ENCODE measurements at regions not wholly inside any gene's neighbourhood (a gene's known extent, or its start where the extent isn't known, plus 50 kb on each side); places are given as distances from the start of the nearest gene placed in this dataset.
"Not testable (repeated sequence)": the region's sequence is repeated elsewhere in the genome, so short reads cannot be mapped to it uniquely, and the experiment has no call there.

DNA sequence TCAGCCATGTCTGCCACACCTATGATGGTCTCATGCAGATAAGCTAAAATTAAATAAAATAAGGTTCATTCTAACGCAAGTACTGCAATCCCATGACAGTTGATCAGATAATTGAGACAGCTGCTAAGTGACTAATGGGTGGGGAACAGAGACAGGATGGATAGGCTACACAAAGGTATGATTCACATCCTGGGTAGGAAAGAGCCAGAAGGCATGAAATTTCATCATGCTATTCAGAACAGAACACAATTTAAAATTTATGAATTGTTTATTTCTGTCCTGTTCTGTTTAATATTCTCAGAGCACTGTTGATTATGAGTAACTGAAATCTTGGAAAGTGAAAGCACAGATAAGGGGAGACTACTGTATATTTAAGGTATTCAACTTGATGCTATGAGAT is 381.8 kb upstream of the SORCS1 start:
- DNase-seq, result peak; percentile 70

DNA sequence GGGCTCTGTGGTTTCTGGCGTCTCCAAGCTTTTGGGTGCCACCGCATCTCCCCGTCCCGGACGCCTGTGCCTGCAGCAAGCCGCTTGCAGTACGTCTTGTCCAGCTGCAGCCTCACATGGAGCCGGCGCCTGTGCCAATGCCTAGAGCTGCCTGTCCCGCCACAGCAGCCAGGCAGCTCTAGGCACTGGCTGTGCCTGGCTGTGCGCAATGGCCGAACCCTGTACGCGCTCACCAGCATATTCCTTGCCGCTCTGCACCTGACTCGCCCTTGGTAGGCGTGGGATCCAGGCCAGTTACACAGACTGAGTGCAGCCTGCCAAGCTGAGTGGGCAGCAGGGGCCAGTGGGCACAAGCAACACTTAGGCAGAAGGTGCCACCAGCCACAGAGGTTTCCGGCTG is 381.2 kb upstream of the SORCS1 start:
- no peak for DNase-seq

DNA sequence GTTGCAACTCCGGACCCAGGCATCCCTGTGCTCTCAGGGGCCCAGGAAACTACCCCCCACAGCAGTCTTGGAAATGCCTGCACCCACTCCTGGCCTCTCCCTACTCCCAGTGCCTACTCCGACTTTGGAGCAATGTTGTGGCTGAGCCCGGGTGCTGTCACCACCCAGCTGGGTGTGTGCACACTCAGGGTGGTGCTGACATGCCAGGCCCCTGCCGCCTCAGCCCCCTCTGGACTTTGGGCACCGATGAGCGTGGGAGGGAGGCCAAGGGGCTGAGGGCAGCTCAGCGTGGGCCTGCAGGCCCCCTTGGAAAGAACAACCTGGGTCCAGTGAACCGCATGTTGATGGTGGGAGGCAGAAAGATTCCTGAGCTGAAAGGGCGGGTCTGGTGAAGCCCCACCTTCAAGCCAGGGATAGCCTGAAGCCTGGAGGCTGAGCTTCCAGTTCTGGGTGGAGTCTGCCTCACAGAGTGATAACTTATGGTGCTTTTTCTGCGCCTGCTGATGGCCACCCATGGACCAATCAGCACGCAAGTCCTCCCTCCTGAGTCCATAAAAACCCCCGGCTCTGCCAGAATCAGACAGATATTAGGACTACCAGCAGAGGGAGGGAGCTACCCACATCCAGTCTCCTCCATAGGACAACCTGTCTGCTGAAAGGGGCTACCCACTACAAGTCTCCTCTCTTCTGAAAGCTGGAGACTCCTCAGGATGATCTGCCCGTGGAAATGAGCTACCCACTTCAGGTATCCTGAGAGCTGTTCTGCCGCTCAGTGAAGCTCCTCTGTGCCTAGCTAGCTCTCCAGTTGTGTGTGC is 380.4 kb upstream of the SORCS1 start:
- no peak for DNase-seq

DNA sequence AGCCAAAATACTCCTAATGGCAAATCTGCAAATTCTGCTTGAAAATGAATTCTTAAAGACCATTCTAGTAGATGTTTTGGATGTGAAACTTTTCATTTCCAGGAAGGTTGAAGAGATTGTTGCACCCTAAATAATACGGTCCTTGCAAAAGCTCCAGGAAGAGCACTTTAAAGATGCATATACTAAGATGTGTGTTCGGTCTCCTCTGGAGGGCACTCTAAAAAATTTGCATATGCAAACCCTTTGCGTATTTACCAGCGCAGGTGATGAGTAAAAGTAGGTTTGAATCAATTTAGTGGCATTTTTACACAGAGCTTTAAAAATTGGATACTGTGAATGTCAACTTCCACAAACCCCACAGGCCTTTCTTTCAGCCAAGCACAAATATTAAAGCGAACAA is 378.1 kb upstream of the SORCS1 start:
- DNase-seq, result no peak

DNA sequence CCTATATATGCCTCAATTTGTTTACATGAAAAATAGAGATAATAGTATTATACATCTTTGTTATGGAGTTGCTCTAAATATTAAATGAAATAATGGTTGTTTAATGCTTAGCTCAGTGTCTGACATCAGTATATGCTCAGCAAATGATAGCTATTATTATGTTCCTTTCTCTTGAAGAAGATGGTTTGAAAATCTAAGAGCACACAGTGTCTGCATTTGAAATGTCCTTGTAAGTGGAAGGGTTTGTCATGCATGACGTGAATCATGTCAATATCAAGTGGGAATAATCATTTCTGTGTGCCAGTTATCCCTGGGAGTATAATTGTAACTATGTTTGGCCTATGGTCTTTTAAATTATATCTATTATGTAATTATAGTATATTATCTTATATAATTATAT is 377.5 kb upstream of the SORCS1 start:
- no peak for DNase-seq

DNA sequence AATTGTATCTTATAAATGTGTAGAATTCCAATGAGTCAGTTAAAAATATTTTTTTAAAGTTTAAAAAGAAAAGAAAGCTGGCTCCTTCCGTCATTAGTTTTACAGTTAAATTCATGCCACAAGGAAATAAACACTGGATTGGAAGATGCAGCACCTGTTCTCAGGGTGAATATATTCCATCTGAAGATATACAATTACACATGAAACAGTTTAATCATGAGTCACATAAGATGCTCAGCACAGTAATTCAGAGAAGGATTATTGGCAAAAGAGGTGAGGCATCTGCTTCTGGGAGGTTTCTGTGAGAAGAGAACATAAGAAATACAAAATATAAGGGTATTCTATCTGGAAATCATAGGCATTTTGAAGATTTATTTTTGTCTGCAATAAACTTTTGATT is 376.5 kb upstream of the SORCS1 start:
- no peak for DNase-seq

DNA sequence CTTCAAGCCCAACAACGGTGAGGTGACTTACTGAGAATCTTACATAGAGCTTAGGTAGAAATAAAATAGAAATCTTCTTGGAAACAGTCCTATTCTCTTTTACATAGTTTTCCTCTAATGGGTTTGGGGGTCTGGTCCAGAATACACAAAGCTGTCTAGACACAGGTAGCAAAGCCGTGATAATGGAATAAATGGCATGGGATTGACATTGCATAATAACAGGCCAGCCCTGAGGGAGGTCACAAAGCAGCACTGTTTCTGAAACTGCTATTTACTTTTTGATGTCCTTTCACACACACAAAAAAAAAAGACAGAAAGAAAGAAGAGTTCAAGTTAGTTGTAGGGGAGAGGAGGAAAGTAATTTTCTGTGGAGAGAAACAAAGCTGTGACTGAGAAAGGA is 364.8 kb upstream of the SORCS1 start:
- DNase-seq, result no peak

DNA sequence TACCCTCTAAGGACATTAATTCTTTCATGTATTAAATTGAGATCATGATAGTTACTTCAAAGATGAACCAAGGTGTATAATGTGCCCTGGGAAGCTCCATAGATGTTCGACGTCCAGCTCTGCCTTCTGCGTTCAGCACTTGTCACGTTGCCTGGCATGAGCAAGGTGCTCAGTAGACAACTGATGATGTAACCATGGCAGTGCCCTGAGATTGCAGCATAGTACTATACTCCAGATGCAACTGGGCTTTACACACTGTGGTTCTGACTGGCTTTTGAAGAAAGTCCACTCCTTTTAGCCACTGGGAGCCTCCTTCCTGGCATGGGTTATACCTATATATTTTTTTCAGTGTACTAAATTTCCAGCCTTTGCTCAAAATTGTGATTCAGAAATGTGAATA is 355.8 kb upstream of the SORCS1 start:
- DNase-seq, result no peak

DNA sequence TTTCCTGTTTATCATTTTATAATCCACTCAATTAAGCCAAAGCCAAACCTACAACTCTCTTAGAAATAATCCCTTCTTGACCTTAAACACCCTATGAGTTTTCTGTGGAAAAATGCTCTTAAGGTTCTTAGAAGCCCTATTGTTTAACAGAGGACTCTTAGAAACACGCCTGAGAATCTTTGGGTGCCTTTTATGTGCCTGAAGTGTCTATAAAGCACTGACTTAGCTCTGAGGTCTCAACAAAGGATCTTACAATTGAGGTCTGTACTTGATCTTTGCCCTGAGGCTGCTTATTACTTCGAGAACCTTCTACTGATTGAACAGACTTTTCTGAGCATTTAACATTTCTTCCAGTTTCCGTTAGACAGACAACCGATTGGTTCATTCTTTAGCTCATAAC is 353.3 kb upstream of the SORCS1 start:
- no peak for DNase-seq

DNA sequence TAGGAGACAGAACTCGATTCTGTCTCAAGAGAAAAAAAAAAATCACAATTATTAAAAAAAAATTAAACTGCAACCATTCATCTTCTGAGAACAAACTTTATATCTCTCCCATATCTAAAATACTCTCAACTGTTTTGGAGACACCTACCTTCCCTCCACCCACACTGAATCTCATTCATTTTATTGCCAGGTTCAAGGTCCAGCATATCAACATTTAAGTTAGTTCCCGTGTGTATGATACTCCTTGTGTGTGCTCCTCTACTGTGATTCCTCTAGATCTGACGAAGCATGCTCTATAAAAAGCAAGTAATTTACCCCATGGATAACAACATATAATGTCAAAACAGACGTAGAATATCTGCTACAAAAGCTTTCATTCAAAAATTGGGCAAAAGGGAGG is 351.8 kb upstream of the SORCS1 start:
- no peak for DNase-seq

DNA sequence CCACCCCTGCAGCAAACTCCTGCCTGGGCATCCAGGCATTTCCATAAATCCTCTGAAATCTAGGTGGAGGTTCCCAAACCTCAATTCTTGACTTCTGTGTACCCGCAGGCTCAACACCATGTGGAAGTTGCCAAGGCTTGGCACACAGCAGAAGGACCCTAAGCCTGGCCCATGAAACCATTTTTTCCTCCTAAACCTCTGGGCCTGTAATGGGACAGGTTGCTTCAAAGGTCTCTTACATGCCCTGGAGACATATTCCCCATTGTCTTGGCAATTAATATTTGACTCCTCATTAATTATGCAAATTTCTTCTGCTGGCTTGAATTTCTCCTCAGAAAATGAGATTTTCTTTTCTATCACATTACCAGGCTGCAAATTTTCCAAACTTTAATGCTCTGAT is 339.5 kb upstream of the SORCS1 start:
- not testable (repeated sequence) for DNase-seq

DNA sequence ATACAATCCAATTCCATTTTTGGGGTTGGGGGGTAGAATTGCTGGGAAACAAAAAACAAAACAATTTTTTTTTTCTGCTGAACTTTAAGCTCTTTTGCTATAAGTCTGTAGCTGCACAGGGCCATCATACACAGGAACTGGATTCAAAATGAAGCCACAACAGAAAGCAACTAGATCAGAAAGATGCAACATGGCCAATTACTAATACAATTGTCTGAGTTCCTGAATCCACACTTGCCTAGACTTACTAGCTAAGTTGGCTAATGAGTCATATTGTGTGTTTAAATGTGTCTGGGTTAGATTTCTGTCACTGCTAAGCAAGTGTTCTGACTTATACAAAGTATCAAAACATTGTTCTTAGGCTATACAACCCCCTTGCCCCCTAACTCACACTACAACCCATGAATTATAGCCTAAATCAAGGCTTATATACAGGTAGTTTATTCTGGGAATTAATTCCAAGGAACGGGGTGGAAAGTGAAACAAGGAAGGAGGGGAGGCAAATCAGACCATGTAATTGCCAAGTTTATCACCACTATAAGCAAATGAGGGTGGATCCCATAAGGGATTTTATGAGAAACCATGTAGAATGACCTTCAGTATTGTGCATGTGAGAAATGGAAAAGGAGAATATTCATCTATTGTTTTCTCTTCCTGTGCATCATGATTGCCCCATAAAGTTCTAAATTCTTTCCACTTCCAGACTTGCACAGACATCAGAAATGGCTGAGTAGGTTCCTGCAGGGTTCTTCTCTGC is 337.9 kb upstream of the SORCS1 start:
- DNase-seq, result no peak

DNA sequence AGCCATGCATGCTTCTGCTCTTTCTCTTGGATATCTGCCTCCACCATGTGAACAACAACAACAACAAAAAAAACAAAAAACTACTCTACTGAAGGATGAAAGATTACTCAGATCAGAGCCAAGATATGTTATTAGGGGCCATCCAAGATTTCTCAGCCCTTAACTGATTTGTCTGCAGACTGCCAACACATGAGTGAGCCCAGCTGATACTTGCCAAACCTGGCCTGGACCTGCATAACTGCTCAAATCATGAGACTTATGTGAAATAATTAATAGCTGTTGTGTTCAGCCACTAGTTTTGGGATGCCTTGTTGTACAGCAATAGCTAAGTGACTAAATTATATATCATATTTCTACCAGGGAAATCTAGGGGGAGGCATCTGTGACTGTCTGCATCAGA is 334.5 kb upstream of the SORCS1 start:
- no peak for DNase-seq

DNA sequence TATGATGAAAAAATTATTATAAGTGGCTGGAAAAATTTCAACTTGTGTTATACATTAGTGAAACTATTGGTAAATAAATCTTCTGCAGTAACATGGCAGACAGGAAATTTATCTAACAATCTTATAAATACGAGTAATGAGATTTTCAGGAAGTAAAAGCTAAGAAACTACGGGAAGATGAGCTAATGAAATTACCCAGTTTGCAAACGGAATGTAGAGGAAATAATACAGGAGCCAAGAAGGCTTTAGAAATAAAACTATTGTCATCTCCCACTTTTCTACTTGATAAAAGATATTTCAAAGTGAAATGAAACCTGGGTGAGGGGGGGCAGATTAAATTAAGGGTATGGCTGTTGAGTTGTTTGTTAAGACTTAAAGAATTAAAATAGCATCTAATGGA is 332.5 kb upstream of the SORCS1 start:
- DNase-seq, result no peak

DNA sequence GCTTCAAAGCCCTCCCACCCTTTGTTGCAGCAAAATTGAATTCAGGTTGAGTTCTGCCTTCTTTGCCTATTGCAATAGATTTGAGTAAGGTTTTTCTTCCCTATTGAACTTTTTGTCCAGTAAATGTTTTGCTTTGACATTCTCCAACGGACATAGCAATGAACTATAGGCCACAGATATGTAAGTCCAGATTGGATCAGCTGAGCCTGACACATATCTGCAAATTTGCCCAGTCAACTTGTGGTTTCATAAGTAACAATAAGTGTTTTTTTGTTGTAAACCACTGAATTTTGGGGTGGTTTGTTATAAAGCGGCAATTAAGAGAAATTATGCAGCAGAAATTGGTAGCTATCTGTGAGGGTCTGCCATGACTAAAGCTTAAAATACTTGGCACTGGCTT is 332.1 kb upstream of the SORCS1 start:
- peak; percentile 9 for DNase-seq

DNA sequence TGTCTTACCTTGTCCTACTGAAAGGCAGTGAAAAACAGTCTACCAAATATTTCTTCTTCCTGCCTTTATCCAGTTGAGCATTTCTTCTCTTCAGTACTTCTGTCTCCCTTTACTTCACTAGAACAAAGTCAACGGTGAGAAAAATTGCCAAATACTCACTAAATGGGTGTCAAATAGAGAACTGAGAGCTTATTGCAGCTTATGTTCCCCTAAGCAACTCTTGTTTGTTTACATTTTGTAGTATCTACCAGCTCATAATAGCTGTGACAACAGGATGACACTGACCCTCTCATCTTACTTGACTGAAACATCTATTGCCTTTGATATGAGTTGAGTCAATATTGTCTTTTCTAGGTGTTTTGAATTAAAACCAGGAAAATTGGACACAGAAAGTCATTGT is 327.9 kb upstream of the SORCS1 start:
- DNase-seq, result no peak

DNA sequence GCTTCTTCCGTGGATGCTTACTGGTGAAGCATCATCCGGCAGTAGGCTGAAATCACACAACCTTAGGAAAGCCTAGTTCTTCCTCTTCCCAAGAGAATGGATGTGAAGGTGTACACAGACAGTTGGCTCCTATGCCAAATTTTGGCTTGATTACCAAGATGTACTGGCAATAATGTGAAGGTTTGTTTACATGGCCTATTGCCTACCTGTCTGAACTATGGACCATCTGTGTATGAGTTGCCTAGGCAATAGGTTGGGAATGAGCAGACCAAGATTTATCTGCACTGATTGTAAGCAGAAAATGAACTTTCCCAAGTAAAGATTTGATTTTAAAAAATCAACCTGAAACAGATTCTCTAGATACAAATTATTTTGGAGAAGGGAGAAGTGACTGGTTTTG is 325.9 kb upstream of the SORCS1 start:
- no peak for DNase-seq

DNA sequence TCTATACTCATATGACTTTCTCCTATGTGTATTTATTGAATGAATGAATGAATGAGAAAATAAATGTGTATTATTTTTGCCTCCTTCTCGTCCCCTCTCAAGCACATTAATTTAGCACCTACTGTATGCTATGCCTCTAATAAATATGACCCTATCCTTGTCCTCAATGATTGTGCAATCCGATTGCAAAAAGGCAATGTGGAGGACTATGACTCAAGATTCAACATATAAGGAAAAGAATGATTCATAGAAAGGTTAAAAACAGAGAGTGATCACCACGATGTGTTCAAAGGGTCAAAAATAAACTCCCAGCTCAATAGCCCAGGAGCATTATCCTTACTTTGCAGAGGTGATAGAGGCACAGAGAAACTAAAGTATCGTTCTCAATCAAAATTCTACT is 322.8 kb upstream of the SORCS1 start:
- DNase-seq, result no peak

DNA sequence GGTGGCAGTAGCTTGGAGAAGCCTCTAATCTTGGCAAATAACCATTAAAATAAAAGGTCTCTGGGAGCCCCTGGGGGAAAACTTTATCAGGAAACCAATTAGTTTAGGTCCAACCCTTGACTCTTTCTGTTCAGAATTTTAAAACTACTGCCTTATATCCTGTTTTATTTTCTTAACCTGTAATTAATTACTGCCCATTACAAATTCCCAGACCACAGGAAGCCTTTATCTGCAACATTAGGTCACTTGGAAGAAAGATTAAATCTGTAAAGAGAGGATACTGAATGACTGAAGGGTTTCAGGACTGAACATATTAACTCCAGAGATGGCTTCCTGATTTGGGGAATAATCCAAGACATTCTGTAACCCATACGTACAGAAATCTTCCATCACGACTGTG is 320.5 kb upstream of the SORCS1 start:
- DNase-seq, result no peak

DNA sequence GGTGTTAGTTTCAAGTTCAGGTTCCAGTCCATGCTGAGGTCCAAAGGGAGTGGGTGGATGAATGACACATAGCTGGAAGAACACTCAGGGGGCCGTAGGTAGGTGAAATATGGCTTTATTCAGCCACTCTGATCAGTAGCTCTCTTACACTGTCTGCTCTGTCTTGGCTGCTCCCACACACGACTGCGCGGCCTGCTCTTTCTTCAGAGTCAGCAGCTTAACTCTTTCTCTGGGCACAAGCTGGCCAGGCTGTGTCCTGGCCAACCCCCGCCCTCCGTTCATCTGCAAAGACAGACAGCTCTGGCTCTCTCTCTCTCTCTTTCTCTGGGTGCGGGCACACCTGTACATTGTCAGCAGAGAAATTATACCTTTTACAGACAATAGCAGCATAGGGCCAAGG is 317.4 kb upstream of the SORCS1 start:
- no peak for DNase-seq

DNA sequence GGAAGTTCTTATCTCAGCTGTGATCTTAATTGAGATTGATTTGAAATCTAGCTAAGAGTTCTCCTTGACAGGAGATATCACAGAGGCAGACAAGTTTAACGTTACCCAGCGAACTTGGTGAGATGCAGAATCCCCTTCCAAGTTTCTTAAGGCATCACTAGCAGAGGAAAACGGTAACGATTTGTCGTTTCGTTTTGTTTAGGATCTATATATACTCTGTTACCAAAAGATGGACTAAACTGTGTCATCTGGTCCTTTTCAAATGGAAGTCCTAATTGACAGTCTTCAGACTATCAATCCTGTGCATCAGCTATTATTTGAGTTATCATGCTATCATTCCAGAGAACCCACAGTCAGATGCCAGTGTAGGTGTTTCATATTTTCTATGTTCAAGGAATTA is 316.7 kb upstream of the SORCS1 start:
- no peak for DNase-seq

DNA sequence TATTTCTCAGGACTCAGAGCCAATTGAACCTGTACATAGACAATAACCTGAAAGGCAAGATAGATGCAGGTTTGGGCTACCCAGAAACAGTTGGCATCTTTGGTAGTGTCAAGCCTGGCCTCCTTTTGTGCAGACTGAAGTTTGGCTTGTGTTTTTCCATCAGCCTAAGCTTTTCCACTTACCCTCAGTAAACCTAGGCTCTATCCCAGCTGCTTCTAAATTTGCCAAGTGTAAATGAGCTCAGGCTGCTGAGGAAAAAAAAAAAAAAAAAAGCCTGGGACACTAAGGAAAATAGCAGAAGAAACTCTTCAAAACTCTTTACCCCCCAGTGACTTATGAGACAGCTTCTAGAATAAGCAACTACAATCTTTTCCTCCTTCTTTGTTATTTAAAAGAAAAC is 316.3 kb upstream of the SORCS1 start:
- no peak for DNase-seq

DNA sequence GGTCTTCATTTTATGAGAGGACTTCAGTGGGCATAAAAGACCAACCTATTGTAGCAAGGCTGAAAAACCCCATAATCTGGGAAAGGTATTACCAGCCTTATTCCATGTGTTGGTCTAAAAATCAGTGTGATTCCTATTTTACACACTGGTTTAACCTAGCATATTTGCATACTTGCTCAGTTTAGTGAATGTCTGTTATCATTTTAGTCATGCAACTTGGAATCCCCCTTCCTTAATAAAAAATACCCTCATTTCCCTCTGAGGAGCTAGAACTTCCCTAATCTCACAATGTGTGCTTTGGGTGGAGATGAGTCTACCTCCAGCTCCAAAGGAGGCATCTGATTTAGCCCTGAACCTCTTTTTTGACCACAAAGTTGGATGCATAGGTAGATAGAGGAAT is 312.8 kb upstream of the SORCS1 start:
- DNase-seq, result no peak

DNA sequence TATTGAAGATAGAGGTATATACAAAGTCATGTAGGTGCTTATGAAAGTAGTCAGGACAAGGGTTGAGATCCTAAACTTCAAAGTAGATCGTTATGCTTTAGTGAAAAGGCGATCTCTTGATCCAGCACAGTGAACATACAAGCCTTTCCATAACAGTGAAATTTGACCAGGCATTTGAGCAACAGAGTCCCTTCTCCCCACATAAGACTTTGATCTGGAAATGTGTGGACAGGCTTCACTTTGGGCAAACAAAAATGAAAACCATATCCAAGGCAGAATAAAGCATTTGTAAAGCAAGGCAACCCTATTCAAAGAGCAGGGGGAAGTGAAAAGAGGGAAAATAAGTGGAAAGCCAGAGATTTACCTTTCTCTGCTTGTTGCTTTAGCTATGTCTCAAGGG is 311.9 kb upstream of the SORCS1 start:
- DNase-seq, result no peak

DNA sequence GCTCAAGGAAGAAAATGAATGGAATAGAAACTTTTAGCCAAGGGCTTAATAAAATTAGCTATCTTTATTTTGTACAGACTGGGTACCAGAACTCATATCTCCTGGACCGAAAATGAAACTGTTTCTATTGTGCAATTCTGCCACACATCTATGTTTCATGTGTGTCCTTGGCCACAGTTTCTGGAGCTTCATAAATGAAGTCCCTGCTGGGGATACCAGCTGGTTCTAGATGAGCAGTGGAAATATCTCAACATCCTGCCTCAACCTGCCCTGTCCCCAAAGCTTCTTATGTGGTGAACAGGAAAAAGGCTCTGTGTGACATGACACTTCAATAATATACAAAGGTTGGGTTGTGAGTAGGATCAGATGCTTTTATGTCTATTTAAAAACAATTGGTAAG is 310.1 kb upstream of the SORCS1 start:
- no peak for DNase-seq
